GM03348 (cell line): ENCODE measurements at regions not wholly inside any gene's neighbourhood (a gene's known extent, or its start where the extent isn't known, plus 50 kb on each side); places are given as distances from the start of the nearest gene placed in this dataset.
A peak's percentile ranks its signal among the peaks of the same experiment; 100 is the strongest.

Source experiments
- DNase-seq: peaks from one replicate; pipeline ENCODE4 v3.0.0; 2012; ENCODE audit warnings: low spot score

DNA sequence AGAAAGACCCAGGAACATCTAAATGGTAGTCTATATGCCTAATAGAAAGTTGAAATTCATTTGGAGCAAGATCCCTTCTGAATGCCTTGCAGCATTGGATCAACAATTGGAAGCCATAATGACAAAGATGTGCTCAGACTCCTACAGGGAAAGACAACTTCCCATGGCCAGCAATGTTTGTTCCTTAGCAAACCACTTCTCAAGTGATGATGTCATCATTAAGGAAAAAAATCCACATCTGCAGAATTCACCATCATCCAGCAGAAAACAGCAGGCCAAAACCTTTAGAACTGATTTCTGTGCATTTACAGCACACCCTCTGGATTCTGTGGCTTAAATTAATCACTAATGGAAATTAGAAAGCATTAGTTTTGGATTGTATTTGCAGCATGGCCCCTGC lies 82.4 kb upstream of the ZIC3 start:
- DNase-seq = no peak

DNA sequence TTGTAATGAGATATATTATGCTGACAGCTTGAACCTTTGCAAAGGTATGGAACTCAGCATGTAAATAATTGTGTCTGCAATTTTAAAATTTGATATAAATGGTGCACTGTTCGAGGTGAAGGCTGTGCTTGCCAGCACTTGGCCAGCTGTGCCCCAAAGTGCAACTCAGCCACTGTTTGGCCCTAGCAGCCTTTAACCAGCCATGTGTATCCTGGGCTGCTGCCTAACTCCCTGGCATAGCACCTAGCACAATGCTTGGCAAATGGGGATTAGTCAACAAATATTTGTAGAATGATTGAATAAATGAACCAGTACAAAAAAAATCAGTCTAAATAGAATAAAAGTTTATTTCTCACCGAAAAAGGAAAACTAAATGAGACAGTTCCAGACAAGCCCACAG lies 83.8 kb upstream of the ZIC3 start:
- no peak for DNase-seq

DNA sequence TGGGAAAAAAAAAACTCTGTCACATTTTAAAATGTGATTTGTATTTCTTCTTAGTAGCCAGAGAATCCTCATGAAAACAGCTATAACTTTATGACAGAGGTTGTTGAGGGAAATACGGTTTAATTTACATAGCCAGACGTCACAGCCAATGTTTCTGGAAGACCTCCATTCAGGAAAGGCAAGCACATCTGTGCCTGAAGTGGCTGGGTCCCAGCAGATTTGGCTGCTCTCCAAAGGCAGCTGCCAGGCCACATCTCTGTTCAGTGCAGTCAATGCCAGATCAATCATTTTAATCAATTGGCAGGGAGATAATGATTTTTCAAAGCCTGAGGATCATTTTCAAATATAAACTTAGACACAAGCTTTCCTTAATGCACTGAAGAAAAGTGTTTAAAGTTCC lies 86.5 kb upstream of the ZIC3 start:
- DNase-seq = no peak

DNA sequence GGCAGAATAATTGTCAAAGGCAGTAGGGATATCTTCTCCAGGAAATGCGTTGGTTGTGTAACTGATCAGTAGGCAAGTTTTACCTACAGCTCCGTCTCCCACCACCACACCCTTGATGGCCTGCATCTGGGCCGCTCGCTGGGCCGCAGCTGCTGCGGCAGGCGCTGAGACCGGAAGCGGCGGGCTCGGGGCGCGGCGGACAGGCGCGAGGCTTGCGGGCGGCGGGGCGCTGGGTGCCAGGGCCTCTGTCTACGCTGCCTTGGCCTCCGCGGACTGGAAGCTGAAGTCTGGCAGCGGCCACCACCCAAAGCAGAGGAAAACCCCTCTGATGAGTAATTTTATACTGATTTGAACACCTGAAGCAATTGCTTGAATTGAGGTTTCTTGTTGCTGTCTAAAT lies 124.2 kb upstream of the ZIC3 start:
- DNase-seq = no peak

DNA sequence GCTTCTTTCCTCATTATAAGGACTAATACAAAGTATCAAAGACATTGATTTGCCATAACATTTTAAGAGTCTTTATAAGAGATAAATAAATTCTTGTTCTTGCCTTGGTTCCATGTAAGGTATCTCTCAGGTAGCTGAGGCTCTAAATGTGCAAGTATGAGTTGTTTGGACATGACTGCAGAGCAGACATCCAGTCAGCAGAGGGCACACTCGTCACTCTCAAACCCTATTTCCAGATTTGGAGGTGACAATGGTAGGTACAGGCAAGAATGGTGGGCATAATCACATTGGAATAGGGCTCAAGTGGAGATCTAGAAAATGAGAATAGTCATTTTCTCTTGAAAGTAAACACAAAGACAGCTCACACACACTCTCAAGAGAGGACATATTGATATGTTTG lies 133.3 kb upstream of the ZIC3 start:
- no peak for DNase-seq

DNA sequence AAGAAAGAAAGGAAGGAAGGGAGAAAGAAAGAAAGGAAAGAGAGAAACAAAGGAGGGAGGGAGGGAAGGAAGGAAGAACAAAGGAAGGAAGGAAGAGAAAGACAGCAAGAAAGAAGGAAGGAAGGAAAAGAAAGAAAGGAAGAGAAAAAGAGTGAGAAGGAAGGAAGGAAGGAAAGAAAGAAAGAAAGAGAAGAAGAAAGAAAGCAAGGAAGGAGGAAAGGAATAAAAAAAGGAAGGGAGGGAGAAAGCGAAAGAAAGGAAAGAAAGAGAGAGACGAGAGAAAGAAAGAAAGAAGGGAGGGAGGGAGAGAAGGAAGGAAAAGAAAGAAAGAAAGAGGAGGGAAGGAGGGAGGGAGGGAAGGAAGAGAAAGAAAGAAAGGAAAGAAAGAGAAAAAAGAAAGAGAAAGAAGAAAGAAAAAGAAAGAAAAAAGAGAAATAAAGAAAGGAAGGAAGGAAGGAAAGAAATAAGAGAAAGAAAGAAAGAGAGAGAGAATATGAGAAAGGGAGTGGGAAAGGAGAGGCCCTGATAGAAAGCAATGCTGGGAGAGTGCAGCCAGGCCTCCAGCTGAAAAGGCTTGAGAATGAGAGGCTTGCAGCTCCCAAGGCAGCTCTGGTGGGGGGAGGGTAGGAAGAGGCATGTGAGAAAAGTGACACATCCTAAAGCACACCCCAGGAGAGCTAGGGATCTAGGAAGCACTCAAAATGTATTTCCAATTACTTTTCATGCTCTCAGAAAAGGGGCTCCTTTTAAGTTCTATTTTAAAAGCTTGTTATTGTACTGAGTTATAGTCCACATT lies 134.0 kb upstream of the ZIC3 start:
- DNase-seq = no peak

DNA sequence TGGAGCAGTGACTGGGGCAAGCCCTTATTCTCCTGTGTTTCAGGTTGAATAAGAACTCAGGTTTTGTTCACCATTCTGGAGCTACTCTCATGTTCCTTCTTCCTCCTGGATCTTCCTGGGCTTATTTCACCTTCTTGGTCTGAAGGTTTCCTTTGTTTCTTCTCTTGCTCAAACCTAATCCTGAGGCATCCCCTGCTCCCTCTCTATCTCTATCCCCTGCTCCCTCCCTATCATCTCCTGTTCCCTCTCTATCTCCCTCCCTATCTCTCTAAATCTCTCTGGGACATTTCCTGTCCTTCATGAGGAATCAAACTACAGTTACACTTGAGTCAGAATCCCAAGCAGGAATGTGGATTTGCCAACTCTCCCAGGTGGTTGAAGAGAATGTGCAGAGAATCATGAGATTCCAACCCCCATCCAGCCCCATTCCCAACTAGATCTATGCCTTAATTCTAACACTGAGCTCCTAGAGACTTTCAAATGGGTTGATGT lies 134.9 kb upstream of the ZIC3 start:
- no peak for DNase-seq

DNA sequence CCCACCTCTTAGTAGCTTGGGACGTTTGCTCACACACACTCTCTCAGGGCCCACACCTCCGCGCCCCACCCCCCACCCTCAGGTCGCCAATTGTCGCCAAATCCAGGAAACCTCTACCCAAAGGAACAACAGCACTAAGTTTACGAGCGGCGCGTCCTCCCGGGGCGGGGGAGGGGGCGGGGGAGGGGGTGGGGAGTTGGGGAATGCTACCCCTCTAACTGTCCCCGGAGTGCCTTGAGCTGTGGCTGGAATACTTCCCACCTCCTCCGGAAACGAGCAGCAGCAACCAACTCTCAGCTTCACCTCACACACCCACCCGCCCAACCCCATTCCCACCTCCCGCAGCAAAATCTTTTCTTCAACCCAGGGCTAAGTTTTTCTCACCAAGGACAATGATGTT lies 135.6 kb upstream of the ZIC3 start:
- no peak for DNase-seq

DNA sequence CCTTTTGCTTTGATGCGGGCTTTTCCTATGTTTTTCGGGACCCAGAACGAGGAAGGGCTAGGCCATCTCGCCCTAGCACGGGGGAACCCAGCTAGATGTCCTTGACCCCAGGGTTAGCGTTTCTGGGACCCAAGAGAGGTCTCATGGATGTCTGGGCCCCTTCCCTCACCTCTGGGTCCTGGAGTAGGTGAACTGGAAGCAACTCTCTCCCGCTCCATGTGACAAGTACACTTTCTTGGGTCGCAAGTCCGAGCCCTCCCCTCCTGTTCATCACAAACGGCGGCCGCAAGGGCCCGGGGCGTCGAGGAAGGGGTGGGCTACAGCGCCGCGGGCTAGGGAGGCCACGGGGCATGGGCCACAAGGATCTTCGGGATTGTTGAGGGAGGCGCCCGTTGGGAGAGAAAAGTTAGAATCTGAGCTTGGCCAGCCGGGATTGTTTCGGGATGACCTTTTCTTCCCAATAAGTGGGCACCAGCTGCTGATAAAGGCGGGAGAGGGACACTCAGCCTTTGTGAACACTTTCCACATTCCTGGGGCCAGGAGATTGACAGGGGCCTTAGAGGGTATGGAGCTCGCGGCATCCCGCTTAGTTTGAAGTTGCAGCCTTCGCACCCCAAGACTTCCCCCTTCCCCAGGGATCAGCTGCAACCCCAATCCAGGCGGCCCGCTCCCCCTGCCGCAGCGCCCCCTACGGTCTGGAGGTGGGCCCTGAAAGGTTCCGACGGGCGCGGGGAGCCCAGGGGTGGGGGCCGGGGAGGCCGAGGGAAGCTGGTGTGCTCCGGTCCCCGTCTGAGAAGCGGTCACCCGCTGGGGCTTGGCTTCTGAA lies 136.9 kb upstream of the ZIC3 start:
- DNase-seq = no peak

DNA sequence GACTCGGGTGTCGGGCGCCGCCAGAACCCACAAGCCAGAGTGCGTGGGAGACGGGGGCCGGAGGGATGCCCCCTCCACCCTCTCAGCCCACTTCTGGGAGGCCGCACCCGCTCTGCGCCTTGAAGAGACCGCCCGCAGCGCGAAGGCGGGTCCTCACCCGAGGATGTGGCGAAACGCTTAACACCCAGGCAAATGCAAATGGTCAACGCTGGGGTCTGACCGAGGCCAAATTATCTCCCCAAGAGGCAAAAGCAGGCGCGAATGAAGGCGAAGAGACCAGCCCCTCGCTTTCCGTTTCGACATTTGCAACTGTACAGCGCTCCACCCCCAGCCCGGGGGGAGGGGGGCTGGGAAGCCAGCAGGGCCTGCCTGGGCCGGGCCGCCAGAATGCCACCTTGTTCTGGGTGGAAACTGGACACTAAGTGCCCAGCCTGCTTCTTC lies 137.7 kb upstream of the ZIC3 start:
- peak; percentile 28 for DNase-seq

DNA sequence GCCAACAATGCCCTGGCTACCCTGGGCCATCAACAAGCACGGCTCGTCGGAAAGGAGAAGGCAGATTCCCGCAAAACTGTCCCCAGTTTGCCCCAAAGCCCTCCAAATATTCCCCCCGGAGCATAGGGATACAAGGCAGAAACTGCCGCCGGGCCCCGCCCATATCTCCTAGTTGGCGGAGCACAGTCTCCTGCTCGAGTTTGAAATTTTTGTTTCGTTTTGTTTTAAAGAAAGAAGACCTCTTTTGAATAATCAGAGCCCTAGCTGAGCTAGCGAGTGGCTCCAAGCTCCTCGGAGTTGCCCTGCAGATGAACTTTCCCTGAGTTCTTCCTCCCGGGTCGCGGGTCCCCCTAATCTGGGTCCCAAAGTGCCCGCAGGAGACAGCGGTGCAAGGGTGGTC lies 138.1 kb upstream of the ZIC3 start:
- peak; percentile 51 for DNase-seq

DNA sequence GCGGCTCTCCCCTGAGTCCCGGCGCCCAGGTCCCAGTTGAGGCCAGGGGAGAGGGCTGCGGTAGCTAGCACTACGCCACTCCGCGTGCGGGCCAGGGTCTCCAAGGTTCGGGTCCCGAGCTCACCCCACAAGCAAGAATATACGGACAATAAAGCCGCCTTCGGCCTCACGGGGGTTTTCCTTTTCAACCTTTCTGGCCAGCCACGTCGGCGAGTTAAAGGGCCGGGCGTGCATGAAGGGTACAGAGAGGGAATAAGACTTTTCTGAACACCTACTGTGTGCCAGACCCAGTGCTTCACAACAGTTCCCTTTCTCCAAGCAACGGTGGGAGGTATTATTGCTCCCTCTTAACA lies 138.5 kb upstream of the ZIC3 start:
- no peak for DNase-seq

DNA sequence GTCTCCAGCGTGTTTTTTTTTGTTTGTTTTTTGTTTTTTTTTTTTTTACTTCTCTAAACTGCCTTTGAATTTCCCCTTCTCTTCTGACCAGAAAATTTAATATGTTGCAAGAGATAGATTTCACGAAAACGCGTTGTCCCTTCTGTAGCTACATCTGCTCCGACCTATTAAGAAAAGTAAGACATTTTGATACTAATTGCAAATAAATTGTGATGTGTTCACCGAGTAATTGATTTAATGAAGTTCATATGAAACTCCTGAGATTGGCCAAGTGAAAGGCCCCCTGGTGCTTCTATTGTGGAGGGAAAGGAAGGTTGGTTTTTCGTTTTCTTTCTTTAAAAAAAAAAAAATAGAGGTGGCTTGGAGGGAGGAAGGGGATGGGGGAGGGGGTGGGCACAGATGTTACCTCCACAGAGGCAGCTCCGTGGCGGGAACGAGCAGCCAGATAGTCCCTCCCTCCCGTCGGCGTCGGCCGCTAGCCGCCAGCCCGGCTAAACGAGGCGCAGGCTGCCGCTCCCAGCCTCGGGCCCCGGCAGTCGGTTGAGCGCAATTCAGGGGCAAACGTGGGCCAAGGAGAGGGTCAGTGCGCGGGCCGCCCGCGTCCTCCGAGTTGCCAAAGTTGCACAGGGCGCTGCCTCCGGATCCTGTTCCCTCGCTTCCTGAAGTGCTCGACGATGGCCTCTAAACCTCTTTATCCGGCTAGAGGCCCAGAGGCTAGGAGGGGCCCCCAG lies 139.1 kb upstream of the ZIC3 start:
- no peak for DNase-seq

DNA sequence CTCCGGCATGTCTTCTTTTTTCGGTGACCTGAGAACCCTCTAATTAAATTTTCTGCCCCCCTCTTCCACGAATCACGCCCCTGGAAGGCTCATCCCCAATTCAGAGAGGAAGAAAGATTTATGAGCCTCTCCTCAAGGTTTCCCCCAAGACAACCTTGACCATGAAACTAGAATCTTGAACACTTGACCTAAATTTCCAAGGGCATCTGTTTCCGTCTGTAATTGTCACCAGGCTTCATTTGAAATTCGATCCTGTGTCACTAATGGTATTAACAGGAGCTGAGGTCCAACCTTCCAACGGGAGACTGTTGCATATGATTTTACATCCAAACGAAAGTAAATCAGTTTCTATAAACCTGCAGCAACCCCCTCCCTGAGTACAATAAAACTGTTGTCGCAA lies 139.9 kb upstream of the ZIC3 start:
- no peak for DNase-seq

DNA sequence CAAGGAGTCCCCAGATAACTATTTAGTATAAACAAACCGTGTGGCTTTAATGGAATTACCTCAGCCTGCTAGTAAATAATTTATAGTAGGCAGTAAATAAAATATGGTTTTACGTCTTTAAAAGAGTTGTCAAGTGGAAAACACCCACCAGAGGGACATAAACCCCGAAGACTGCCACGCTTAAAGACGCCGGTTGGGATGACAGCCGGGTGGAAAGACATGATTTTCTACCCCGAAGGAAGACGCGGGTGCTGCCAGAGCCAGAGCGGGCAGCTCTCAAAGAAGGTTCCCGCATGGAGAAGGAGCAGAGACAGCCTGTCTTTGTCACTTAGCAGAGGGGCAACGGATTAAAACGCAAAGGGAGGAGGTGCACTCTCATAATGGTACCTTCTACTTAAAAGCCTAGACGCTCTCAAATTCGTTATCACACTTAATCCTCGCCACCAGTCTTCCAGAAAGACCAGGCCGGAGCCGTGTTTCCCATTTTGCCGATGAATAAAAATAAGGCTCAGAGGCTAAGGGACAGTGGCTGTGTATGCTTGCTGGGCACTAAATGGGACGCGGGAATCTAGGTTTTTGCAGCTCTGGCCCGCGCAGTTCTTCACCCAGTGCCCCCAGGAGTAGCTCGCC lies 140.5 kb upstream of the ZIC3 start:
- no peak for DNase-seq

DNA sequence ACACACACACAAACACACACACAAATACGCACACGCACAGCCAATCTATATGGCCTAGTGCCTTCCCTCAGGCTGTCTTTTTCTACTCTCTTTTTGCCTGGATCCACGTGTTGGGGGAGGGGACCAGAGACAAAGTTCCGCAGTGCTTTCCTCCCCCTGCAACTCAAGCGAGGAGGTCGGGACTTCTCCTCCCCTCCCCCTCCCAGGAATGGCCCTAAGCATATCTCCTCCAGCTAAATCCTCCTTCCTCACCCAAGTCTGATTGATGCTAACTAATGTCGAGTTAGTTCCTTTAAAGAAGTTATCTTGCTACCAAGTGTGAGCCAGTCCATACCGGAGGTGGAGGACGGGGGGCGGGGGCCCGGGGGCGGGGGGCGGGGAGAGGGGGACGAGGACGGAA lies 141.2 kb upstream of the ZIC3 start:
- DNase-seq = no peak

DNA sequence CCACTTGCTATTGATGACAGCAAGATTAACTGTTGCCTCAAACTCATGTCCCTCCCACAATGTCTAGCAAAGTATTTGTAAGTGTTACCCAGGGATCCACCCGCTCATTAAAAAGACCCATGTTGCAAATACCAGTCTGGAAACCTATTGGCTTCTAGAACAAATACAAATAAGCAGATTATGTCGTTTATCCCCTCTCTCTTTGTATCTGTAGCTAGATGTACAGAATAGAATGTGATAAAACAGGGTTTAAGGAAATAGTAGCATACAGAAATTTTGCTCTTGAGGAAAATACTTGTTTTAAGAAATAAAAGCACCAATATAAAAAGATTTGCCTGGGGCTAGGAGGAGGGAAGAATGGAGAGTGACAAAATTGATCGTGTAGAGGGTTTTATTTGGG lies 142.7 kb upstream of the ZIC3 start:
- no peak for DNase-seq

DNA sequence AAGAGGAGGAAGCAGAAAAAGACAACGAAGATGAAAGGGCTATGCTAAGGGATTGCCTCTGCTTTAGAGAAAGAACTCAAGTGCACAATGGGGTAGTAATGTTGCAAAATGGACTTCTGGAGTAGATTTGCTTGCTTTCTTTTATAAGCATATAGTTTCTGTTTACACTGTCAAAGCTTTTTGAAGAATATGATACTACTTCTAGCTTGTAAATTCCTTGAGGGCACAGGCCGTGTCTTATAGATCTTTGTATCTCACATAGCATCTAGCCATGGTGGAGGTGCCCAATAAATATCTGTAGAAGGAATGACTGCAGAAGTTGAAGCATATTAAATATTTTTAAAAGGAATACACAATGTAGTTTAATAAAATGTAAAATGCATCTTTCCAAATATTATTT lies 147.8 kb upstream of the ZIC3 start:
- DNase-seq = no peak

DNA sequence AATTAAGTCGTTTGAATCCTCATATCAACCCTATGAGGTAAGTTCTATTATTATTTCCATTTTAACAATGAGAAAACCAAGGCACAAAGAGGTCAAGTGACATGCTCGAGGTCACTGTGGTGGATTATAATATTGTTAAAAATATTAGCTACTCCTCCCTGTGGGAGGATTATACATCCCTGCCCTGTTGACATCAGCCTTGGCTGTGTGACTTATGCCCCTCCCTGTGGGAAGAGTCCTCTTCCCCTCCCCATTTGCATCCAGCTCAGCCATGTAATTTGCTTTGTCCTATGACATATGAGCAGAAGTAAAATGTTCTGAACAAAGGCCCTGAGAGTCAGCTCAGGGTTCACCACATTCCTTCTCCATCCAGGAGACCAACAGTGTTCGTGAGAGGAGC lies 152.7 kb upstream of the ZIC3 start:
- no peak for DNase-seq

DNA sequence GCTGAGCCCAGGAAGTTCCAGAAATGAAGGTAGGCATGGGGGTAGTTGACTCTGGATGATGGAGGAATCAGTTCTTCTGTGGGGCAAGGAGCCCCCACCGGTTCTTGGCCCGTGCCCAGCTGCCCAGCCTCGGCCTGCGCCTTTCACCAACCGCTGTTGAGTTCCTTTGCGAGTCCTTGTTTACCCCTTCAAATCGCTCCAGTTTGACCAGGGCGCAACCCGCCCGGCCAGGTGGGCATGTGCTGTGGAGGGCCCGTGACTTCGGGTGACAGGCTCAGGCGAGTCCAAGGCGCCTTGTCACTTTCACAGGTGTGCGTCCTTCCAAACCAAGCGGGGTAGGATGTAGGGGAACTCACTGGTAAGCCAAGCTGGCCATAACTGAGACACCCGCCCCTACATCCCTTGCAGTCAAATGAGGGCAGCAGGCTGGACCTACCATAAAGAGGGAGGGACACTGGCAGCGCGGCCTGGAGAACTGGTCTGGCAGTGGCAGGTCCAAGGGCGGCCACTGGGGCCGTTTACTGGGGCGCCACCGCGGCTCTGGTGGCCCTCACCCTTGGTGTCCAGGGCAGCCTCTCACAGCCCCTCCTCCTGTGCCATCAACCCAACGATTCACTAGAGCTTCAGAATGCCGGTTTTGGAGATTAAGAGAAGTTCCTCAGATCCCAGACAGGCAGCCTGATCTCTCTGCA lies 160.3 kb upstream of the ZIC3 start:
- no peak for DNase-seq

DNA sequence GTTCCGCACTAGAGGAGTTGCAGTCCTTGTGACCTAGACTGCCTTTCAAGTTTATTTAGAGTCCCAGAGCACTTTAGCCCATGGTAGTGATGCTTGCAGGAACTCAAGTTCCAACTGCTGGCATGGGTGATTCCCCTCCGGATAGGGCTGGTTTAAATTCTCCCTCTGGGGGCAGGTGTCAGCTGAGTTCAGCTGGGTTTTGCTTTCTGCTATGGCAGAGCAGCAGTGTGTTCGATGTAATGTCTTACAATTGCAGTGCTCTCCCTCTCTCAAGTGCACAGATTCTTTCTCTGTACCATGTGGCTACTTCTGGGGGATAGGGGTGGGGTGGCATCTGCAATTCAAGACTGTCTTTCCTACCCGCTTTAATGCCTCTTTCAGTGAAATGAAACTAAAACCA lies 164.8 kb upstream of the ZIC3 start:
- DNase-seq = no peak

DNA sequence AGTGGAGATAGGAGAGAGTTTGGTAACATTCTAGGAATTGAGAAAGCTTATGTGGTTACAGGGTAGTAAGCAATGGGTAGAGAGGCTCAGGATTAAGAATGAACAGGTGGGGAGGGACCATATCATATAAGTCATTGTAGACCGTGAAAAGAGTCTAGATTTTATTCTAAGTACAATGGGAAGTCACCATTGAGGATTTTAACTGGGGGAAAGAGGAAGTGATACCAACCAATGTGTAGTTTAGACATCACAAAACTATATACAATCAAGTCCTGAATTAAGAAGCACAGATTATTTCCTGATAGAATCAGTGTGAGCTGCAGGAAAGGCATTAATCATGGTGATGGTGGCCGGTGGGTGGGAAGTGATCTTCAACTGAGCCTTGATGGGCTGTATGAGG lies 178.3 kb upstream of the ZIC3 start:
- DNase-seq = no peak
